ENCODE measurements at regions not wholly inside any gene's neighbourhood (a gene's known extent, or its start where the extent isn't known, plus 50 kb on each side); places are given as distances from the start of the nearest gene placed in this dataset.

DNA sequence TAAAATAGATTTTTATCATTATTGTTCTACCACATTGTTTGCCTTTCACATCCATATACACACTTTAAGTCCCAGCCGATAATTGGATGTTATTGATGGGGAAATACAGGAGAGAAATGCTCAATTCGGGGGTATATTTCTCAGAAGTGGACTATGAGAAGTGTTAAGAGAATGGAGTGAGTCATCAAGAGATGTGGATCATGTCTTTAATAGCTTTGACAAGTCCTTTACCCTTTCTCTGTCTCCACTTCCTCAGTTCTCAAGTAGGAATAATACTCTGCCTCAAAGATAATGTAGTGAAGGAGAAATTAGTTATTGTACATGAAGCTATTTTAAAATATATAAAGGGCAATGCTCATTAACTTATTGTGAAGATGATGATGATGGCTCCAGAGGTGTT lies 1017.6 kb upstream of the PIK3C3 start:
- TF ChIP-seq POLR2AphosphoS5 (IDR thresholded peaks at IDR 0.05; ENCODE audit: low read depth, low read length) (no peak), SIN3A (IDR thresholded peaks at IDR 0.05; ENCODE audit: borderline replicate concordance, insufficient read depth, low read length) (no peak), TAF1 (IDR thresholded peaks at IDR 0.05; ENCODE audit: borderline replicate concordance, insufficient read depth, low read length) (no peak), FOXP2 (optimal IDR thresholded peaks at IDR 0.05; ENCODE audit: borderline replicate concordance, extremely low read depth, extremely low read length, insufficient read depth) (no peak)
- TF ChIP-seq, protein P1, sequence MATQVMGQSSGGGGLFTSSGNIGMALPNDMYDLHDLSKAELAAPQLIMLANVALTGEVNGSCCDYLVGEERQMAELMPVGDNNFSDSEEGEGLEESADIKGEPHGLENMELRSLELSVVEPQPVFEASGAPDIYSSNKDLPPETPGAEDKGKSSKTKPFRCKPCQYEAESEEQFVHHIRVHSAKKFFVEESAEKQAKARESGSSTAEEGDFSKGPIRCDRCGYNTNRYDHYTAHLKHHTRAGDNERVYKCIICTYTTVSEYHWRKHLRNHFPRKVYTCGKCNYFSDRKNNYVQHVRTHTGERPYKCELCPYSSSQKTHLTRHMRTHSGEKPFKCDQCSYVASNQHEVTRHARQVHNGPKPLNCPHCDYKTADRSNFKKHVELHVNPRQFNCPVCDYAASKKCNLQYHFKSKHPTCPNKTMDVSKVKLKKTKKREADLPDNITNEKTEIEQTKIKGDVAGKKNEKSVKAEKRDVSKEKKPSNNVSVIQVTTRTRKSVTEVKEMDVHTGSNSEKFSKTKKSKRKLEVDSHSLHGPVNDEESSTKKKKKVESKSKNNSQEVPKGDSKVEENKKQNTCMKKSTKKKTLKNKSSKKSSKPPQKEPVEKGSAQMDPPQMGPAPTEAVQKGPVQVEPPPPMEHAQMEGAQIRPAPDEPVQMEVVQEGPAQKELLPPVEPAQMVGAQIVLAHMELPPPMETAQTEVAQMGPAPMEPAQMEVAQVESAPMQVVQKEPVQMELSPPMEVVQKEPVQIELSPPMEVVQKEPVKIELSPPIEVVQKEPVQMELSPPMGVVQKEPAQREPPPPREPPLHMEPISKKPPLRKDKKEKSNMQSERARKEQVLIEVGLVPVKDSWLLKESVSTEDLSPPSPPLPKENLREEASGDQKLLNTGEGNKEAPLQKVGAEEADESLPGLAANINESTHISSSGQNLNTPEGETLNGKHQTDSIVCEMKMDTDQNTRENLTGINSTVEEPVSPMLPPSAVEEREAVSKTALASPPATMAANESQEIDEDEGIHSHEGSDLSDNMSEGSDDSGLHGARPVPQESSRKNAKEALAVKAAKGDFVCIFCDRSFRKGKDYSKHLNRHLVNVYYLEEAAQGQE (IDR thresholded peaks at IDR 0.05; ENCODE audit: insufficient read depth in 1 of 2, low read depth in 2 of 2, low read length in 2 of 2) = no peak

Measured in PFSK-1 (cell line).